NCI-H187 treated with DMSO at 0.1 percent for 48 hours (cell line): ENCODE measurements at regions not wholly inside any gene's neighbourhood (a gene's known extent, or its start where the extent isn't known, plus 50 kb on each side); places are given as distances from the start of the nearest gene placed in this dataset.
A peak's percentile ranks its signal among the peaks of the same experiment; 100 is the strongest.

Experiments
- DNase-seq: peaks from one replicate; lab custom pipeline; 2025; lab: John Stamatoyannopoulos, UW

- peak; percentile 13 for DNase-seq
Measured at GRCh38 chr10:10956681-10957542, 60.8 kb upstream of the CELF2 start.

GRCh38 chr10:10958041-10958440 is 59.6 kb upstream of the CELF2 start:
- DNase-seq, result no peak

- DNase-seq, result no peak
Measured at GRCh38 chr10:10959666-10960065, 58.0 kb upstream of the CELF2 start.

GRCh38 chr10:10960534-10960933 is 57.1 kb upstream of the CELF2 start:
- DNase-seq, result no peak

GRCh38 chr10:10961072-10961471 is 56.6 kb upstream of the CELF2 start:
- no peak for DNase-seq

GRCh38 chr10:10967029-10967428 is 50.6 kb upstream of the CELF2 start:
- DNase-seq, result no peak

- no peak for DNase-seq
Measured at GRCh38 chr10:10967581-10968256, 50.0 kb upstream of the CELF2 start.
